8988T (cell line): ENCODE measurements at regions not wholly inside any gene's neighbourhood (a gene's known extent, or its start where the extent isn't known, plus 50 kb on each side); places are given as distances from the start of the nearest gene placed in this dataset.

Experiments
- DNase-seq: peaks from one replicate; pipeline ENCODE4 v3.0.0; 2011

DNA sequence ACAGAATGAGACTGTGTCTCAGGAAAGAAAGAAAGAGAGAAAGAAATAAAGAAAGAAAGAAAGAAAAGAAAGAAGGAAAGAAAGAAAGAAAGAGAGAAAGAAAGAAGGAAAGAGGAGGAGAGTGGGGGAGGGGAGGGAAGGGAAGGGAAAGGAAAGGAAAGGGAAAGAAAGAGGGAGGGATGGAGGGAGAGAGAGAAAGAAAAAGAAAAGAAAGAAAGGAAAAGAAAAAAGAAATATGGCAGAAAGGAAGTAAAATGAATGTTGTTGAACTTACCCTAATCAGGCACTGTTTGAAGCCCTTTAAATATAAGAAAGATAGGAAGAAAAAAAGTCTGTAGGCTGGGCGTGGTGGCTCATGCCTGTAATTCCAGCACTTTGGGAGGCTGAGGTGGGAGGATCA, 276.1 kb downstream of the INSC start:
- DNase-seq = no peak

DNA sequence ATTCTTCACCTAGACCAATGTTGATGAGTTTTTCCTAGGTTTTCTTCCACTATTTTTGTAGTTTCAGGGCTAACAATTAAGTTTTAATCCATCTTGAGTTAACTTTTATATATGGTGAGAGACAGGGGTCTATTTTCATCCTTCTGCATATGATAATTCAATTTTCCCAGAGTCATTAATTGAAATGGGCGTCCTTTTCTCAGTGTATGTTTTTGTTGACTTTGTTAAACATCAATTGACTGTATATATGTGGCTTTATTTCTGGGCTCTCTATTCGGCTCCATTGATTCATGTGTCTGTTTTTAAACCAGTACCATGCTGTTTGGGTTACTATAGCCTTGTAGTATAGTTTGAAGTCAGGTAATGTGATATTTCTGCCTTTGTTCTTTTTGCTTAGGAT, 282.1 kb downstream of the INSC start:
- no peak for DNase-seq

DNA sequence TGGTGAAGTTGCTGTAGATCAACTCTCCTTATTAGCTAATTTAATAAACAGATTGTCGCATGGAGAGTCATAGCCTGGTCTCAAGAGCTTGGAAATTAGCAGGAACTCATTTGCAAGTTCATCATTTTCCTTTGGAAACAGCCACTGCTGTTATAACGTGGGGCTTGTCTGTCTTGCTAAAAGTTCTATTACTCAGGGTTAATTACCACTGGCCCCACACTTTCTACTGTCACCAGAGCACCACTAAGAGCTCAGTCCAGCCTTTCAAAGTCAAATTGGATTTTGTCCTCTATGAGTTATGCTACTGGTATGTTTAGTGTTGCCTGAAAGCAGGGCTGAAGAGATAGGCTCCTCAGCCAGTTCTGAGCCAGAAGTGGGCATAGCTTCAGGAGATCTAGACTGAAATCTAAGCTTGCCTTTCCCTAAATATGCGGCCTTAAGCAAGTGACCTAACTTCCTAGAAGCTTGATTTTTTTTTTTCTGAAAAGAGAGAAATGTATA, 292.2 kb downstream of the INSC start:
- DNase-seq = no peak

DNA sequence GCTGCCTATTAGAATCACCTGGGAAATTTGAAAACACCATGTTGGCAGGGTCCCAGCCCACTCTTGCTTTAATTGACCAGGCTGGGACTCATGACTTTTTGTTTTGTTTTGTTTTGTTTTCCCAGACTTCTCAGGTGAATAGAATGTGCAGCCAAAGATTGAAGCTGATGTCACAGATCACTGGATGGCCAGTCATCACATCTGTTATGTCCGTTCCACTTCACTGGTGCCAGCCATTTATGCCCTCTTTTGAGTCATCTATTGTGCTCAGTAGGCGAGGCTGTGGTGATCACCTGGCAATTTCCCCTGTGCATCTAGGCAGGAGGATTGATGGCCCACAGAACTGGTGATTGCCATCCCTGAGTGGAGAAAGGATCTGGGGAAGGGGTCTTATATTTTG, 297.3 kb downstream of the INSC start:
- DNase-seq = no peak

DNA sequence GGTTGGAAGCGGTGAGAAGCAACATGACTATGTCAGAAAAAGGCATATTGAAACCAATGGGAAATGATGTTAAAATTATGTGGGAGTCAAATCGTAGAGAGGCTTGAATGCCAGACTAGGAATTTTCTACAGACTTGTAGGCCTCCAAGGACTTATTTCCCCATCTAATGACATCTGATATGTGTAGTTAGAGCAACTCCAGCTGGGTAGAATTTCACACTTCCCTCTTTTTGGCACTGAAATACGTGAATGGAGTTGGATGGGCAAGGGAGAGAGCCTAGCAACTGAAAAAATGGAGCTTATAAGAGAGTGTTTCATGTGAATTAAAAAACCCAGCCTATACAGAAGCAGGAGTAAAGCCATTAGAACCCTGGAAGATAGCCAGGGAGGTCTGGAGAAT, 304.2 kb downstream of the INSC start:
- DNase-seq = no peak

DNA sequence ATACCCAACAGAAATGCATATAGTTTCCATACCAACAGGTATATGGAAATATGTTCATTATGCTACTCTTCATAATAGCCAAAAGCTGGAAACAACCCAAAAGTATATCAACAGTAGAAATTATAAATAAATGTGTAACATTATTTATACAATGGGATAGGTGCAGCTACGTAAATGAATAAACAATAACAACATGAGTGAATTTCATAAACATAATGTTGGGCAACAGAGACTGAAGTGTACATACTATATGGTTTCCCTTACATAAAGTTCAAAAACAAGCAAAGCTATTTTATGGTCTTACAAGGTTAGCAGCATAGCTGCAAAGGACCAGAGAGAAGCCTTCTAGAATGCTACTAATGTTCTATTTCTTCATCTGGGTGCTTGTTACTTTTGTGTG, 305.0 kb downstream of the INSC start:
- no peak for DNase-seq

DNA sequence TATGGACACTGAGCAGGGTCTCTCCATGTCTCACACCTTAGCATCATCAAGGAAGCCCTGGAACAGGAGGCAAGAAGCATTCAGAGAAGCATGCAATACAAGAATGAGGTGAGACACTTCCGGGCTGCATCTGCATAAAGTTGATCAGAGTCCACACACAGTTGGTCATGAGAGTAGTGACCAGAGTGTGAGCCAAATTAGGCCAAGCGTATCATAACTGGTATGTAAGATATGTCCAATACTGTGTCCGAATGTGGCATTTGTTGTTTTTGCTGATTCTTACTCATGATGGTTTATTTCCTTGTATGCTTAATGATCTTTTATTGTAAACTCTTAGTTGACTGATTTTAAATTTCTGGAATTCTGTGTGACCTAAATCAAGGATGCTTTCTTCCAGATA, 315.7 kb downstream of the INSC start:
- no peak for DNase-seq

DNA sequence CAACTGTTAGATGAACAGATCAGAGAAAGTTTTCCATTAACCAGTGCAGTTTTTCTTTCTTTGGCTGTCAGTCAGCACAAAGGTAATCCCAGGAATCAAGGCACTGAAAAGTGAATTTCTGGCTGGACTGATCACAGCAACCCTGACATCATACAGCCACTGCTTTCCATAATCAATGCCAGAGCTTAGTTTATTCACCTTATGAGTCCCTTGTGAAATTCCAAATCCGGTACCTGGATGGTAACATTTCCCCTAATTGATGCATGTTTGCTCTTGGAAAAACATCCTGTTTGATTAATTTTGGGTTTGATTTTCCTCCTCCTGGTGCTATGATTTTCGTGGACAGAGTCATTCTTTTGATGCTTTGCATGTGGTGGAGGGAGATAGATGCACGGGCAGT, 319.8 kb downstream of the INSC start:
- no peak for DNase-seq

DNA sequence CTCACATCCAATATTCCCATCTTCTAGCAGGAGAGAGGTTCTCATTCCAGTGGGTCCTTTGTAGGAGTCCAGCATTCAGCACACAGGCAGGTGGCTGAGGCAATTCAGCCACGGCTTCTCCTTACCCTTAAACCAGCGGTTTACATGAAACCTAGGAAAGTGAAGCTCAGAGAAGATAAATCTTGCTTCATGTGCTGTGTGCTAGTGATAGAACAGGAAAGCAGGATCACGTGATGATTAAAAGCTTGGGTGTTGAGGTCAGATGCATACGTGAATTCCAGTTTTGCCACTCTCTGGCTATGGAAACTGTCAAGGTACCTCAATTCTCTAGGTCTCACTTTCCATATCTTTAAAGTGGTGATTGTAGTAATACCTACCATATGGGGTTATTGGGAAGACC, 331.6 kb downstream of the INSC start:
- DNase-seq = no peak

DNA sequence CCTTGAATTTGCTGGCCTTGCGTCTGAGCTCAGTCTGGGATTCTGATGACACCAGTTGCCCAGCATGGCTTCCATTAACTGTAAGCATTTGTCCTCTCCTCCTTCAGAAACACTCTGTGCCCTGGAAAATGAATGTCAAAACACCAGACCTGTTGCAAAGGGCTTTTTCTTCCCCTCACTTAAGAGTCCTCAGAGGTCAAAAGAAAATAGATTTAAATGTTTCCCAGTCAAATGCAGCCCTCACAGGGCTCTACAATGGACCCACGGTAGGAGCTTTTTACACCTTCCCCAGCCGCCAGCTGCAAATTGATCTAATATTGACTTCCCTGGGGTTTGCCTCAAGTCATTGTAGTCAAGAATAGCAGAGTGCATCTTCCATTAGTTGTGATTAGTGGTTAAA, 332.2 kb downstream of the INSC start:
- DNase-seq = no peak

DNA sequence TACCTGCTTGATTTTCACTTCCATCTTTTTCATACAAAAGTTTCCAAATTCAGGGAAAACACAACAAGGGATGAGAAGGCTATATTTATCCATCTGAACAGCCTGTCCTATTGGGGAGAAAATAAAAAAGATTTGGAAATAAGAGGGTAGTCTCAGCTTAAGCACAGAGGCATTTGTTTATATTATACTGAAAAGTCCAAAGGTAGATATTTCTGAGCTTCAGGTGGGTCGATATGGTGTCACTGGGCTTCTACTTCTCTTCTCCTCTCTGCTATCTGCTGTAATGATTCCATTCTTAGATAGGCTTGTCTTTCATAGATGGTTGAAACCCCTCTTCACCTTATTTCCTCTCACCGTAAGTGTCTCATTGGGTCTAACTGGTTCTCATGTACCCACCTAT, 337.0 kb downstream of the INSC start:
- no peak for DNase-seq

DNA sequence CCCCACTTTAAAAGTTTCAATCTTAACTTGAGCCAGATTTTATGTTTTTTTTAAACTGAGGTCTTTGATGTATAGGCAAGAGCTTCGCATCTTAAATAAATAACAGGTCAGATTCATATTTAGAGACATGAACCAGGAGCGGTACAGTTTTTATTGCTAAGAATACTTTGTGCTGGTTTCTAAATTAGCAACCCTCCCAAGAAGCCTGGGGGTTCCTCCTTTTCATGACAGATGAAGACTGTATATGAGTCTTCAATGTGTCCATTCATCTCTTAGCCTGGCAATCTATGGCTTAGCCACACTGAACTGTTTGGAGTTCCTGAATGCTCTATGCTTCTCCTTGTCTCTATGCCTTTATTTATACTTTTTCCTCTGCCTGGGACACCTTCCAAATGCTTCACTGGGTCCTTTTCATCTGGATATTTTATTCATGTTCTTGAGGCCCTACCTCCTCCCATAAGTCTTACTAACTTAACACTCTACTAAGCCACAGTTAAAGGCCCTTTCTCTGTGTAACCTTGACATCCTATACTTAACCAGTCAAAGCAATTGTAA, 338.6 kb downstream of the INSC start:
- no peak for DNase-seq

DNA sequence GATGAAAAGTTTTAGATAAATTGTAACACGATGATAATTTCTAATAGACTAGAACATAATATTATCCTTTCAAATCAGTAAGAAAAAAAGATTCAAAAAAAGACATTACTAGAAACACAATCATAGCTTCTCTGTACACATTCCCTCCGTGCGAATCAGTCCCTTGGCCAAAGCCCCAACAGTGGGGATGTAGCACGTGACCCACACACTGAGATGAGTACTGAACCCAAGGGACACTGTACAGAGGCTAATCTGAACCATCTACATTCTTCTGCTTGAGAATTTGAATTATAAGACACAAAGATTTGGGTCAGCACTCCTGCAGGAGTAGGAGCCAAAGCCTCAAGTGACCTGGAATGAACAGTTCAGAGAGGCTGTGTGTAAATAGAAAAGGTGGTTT, 353.7 kb downstream of the INSC start:
- no peak for DNase-seq

DNA sequence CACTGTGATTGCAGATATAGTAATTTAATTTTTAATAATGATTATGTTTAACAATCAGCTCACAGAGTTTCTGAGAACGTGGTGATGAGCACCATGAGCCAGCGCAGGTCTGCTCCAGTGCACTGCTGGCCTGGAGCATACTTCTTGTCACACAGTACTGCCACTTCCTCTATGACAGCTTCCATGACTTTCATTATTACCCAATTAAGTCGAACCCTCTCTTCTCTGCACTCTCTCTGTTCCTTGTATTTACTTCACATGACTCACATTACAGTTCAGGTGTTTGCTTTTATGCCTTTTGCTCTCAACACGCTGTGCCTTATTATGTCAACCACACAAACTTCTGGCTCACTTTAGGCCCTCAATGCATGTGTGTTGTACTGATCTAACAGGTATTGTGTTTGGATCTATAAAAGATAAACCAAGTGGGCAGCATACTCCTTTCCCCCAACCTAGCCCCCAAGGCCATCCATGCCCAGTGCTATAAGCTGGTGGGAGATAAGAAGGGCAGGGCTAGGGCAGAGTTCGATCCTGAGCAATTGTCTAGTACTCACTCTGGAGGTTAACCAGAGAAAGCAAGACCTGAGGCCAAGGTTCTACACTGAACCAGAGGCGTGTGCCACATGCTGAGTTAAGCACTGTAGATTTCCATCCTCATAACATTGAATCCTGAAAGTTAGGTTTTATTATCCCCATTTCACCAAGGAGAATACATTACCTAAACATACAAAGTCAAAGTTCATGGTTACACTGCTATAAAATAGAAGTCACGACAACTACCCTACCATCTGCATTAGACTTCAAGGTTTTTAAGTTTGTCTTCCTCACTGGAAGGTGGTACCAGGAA, 356.5 kb downstream of the INSC start:
- no peak for DNase-seq

DNA sequence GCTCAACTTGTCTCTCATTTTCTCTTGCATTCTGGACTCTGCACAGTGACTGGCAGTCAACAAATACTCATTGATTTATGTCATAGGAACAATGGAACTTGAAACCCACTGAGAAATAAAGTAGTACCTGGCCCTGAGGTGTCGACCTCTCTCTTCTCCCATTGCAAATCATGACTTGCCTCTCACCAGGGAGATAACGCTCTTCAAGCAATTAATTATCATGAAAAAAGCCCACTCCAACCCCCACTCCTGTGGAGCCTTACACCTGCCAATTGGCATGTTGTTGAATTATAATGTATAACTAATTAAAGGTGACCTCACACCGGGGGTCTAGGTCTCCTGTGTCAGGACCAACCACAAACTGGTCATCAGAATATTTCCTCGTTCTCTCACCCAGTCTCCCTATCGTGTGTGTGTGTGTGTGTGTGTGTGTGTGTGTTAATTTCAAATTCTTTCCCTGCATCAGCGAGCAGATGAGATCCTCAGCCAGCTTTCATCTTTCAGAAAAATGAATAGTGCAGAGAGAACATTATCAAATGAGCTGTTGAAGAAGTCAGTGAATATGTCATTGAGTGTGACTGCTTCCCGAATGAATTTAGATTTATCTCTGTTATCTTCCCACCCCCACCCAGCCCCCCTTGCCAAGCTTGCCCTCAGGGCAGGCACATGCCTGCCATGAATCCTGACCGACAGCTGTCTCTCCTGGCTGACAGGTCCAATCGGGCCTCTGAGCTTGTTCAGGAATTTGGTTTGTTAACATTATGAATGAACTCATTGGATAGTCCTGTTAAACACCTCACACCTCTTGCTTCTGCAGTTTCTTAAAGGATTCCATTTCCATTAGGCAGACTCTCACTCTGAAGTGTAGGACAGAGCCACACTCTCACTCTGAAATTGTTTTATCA, 357.4 kb downstream of the INSC start:
- no peak for DNase-seq

DNA sequence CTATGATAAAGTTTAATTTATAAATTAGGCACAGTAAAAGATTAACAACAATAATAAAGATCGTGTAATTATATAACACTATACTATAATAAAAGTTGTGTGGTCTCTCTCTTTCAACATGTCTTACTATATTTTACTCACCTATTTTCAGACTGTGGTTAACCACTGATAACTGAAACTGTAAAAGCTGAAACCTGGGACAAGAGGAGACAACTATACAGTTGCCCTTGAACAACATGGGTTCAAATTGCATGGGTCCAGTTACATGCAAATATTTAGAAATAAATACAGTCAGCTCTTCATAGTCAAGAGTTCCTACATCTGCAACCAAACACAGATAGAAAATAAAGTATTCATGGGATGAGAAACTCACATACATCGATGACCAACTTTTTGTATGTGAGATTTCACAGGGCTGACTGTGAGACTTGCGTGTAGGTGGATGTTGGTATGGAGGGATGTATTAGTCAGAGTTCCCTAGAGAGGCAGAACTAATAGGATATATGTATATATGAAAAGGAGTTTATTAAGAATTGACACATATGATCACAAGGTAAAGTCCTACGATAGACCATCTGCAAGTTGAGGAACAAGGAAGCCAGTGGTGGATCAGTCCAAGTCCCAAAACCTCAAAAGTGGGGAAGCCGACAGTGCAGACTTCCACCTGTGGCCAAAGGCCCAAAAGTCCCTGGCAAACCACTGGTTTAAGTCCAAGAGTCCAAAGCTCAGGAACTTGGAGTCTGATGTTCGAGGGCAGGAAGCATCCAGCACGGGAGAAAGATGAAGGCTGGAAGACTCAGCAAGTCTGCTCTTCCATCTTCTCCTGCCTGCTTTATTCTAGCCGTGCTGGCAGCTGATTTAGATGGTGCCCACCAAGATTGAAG, 359.5 kb downstream of the INSC start:
- no peak for DNase-seq

DNA sequence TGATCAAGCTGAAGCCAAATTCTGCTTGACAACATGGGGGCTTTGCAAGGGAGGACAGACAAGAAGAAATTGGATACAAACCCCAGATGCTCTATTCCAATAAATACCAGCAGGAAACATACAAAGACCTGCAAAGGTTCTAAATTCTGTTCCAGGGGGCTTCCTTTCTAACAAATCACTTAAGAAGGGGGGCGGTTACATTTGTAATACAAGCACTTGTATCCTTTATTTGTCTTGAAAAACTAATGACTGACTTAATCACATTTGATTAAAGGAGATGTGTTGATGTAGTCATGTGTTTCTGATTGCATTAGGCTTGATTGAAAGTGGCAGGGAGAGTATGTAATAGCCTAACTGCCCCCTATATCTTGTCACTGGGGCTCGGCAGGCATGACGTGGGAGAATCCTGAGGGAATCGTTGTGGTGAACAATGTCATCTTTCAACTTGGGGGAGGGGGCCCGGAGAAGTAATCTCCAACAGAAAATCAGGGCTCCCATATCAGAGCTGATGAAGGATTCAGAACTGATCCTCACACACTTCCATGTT, 361.7 kb downstream of the INSC start:
- DNase-seq = no peak

DNA sequence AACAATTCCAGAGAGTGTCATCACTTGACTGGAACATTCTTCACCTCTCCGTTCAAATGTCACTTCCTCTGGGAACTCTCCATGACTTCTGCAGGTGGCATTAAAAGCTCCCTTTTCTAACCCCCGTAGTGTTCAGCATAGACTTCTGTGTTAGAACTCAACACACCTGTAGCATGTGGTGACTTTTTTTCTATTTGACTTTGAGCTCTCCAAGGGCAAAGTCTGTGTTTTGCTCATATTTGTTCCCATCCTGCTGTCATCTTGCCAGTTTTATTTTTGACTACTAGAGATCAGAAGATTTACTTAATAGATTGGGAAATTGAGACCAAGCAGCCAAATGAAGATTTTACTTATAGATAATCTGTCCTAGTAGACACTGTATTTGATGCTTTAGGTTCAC, 367.1 kb downstream of the INSC start:
- DNase-seq = no peak

DNA sequence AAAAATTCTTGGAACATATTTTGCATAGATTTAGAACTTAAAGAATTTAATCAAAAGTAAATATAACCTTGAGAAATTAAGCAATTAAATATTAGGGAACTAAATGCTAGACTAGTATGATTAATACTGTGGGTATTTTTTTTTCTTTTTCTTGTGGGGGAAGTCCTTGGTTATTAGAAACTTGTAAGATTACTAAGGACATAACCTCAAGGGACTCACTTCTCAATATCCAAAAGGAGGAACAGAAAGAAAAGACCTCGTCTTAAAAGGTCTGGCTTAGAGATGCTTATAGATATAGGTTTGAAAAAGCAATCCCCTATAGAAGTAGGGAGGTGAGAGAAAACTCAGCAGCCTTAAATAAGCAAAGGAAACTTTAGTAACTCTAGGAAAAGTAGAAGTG, 368.5 kb downstream of the INSC start:
- no peak for DNase-seq

DNA sequence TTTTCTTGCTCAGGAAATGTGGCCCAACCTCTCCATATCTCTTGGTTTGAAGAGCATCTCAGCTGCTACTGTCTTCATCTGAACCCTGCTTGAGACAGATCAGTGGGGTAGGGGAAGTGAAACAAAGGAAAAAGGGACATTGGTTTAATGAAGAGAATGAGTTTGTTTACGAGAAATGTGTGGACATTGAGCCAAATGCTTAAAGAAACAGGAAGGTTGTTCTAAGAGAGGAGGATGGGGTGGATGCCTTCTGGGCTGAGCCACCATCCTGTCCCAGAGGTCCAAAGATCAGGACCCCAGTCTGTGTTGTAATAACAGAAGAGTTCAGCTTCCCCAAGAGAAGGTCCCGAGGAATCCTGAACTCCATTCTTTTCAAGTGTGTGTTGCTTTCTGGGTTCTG, 369.7 kb downstream of the INSC start:
- no peak for DNase-seq

DNA sequence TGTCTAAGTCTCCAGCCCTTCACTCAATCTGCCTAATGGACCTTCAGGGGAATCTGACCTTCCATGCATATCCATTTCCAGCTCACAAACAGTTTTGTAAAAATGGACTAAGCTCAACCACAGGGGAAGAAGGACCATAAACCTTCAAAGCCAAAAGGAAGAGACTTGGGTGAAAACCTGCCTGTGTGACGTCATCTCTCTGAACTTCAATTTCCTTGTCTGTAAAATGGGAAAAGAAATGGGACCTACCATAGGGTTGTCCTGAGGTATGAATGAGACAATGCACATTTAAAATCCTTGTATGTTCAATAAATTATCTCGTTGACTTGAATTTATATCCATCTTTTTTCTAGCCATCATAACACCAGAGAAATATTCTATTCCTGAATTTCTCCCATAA, 370.7 kb downstream of the INSC start:
- DNase-seq = no peak

DNA sequence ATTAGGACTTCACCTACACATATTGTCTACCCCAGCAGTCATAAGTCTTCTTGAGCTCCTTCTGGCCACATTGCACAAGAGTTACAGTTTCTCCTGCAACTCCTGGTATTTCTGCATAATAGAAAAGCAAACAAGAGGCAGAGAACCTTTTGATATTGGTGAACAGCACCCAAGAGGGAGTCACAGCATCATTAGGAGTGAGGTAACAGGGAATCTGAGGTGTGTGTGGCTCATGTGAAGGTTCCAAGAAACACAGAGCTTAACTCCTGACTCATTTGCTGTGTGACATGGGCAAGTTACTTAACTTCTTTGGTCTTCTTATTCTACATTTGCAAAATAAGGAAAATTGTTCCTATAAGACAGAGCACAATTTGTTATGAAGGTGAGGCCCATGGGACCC, 374.6 kb downstream of the INSC start:
- DNase-seq = no peak
